CD14-positive monocyte (primary cell): ENCODE measurements at regions not wholly inside any gene's neighbourhood (a gene's known extent, or its start where the extent isn't known, plus 50 kb on each side); places are given as distances from the start of the nearest gene placed in this dataset.

Source experiments
- DNase-seq, 3 donors: peaks; one replicate each; pipeline ENCODE4 v3.0.0-alpha.2; 2011 to 2022
- H2AFZ ChIP-seq: 2 replicates; pipeline ENCODE4 v1.6.0; 2012; ENCODE audit warnings: mild to moderate bottlenecking, low read depth, low read length, inconsistent platforms; ENCODE audit not compliant: insufficient read depth, poor library complexity, severe bottlenecking
- H3K27ac ChIP-seq, 2 donors: 1 replicate in 1 of 2; 2 replicates in 1 of 2; pipeline ENCODE4 v1.5.1; 2012 to 2013; ENCODE audit warnings: low read length in 2 of 2, control low read depth in 1 of 2, inconsistent platforms in 1 of 2, low read depth in 1 of 2, mild to moderate bottlenecking in 1 of 2
- H3K27me3 ChIP-seq, 2 donors: one replicate each; pipeline versions ENCODE4 v1.6.0 to v1.6.1; 2011 to 2013; ENCODE audit warnings: low read length in 2 of 2; ENCODE audit not compliant: control insufficient read depth in 2 of 2, insufficient read depth in 2 of 2
- H3K36me3 ChIP-seq, 2 donors: replicated peaks in 1 of 2; 1 replicate in 1 of 2; 2 replicates in 1 of 2; pipeline versions ENCODE4 v1.5.1 to v1.6.1; 2012 to 2013; ENCODE audit warnings: low read length in 2 of 2, control low read depth in 1 of 2, inconsistent platforms in 1 of 2, mild to moderate bottlenecking in 1 of 2; ENCODE audit not compliant: insufficient read depth in 2 of 2, control insufficient read depth in 1 of 2
- H3K4me1 ChIP-seq, 2 donors: 1 replicate in 1 of 2; 2 replicates in 1 of 2; pipeline versions ENCODE4 v1.5.1 to v1.6.1; 2012 to 2013; ENCODE audit warnings: low read length in 2 of 2, control low read depth in 1 of 2, inconsistent platforms in 1 of 2, mild to moderate bottlenecking in 1 of 2, moderate library complexity in 1 of 2; ENCODE audit not compliant: insufficient read depth in 2 of 2, control insufficient read depth in 1 of 2
- H3K4me2 ChIP-seq: replicated peaks from 2 replicates; pipeline ENCODE3; 2012; ENCODE audit warnings: low read length, moderate library complexity, mild to moderate bottlenecking; ENCODE audit not compliant: poor library complexity, severe bottlenecking; ENCODE audit errors: extremely low read depth
- H3K4me3 ChIP-seq, 3 experiments: fragments of 200-600 bp in 1 of 3; sonication (generic) in 1 of 3; replicated peaks in 1 of 3; 1 replicate in 2 of 3; 2 replicates in 1 of 3; pipeline ENCODE4 v1.5.1; 2011 to 2013; ENCODE audit warnings: low read length in 3 of 3, mild to moderate bottlenecking in 3 of 3, control low read depth in 2 of 3, low read depth in 2 of 3, inconsistent platforms in 1 of 3, moderate library complexity in 1 of 3
- H3K79me2 ChIP-seq: 2 replicates; pipeline ENCODE4 v1.6.0; 2012; ENCODE audit warnings: mild to moderate bottlenecking, control low read depth, inconsistent platforms, low read length, moderate library complexity; ENCODE audit not compliant: insufficient read depth
- H3K9ac ChIP-seq: 2 replicates; pipeline ENCODE4 v1.6.0; 2017; ENCODE audit warnings: low read length, mild to moderate bottlenecking; ENCODE audit not compliant: insufficient read depth, poor library complexity, severe bottlenecking
- H3K9me3 ChIP-seq, 2 donors: replicated peaks in 1 of 2; 1 replicate in 1 of 2; 2 replicates in 1 of 2; pipeline versions ENCODE4 v1.5.1 to v1.6.1; 2012 to 2013; ENCODE audit warnings: low read length in 2 of 2, control low read depth in 1 of 2; ENCODE audit not compliant: control insufficient read depth in 1 of 2, insufficient read depth in 1 of 2
- H4K20me1 ChIP-seq: 2 replicates; pipeline ENCODE4 v1.6.0; 2012; ENCODE audit warnings: mild to moderate bottlenecking, low read length, control low read depth, moderate library complexity; ENCODE audit not compliant: insufficient read depth
- H3K27ac Mint-ChIP-seq, 7 donors: one replicate each; pipeline ENCODE4 v1.8.0; 2020; ENCODE audit warnings: mild to moderate bottlenecking in 7 of 7, mixed read lengths in 7 of 7, moderate library complexity in 6 of 7, inconsistent platforms in 2 of 7
- H3K27me3 Mint-ChIP-seq, 3 donors: one replicate each; pipeline ENCODE4 v1.8.0; 2021 to 2022; ENCODE audit warnings: low read depth in 3 of 3, mild to moderate bottlenecking in 3 of 3, mixed read lengths in 3 of 3, moderate library complexity in 3 of 3, inconsistent platforms in 1 of 3
- H3K36me3 Mint-ChIP-seq, 2 donors: one replicate each; pipeline ENCODE4 v1.8.0; 2020; ENCODE audit warnings: mixed read lengths in 2 of 2, inconsistent platforms in 1 of 2, mild to moderate bottlenecking in 1 of 2
- H3K4me1 Mint-ChIP-seq: one replicate; pipeline ENCODE4 v1.8.0; 2020; ENCODE audit warnings: mild to moderate bottlenecking, mixed read lengths
- H3K4me3 Mint-ChIP-seq, 2 donors: one replicate each; pipeline ENCODE4 v1.8.0; 2020; ENCODE audit warnings: mild to moderate bottlenecking in 2 of 2, mixed read lengths in 2 of 2, moderate library complexity in 1 of 2
- H3K9me3 Mint-ChIP-seq, 7 donors: one replicate each; pipeline ENCODE4 v1.8.0; 2020 to 2022; ENCODE audit warnings: mixed read lengths in 7 of 7, mild to moderate bottlenecking in 6 of 7, moderate library complexity in 6 of 7, inconsistent platforms in 2 of 7
- WGBS: methylation state at CpG from one replicate; pipeline ENCODE4 v1.1.5; 2013; ENCODE audit warnings: missing lambda C conversion rate; ENCODE audit not compliant: insufficient coverage; 5-methylcytosine and 5-hydroxymethylcytosine counted together
- intact Hi-C, 2 donors: fragments of 100-400 bp; cut with micrococcal nuclease; formaldehyde crosslinking; loops; one replicate each; pipeline versions ENCODE4 v1.15.0 to v1.15.1; 2023
- TF ChIP-seq, protein P1 (sequence below): fragments of 200-600 bp; IDR thresholded peaks from one replicate; pipeline ENCODE4 v1.8.0; 2022; ENCODE audit warnings: antibody characterized with exemption, mild to moderate bottlenecking

DNA sequence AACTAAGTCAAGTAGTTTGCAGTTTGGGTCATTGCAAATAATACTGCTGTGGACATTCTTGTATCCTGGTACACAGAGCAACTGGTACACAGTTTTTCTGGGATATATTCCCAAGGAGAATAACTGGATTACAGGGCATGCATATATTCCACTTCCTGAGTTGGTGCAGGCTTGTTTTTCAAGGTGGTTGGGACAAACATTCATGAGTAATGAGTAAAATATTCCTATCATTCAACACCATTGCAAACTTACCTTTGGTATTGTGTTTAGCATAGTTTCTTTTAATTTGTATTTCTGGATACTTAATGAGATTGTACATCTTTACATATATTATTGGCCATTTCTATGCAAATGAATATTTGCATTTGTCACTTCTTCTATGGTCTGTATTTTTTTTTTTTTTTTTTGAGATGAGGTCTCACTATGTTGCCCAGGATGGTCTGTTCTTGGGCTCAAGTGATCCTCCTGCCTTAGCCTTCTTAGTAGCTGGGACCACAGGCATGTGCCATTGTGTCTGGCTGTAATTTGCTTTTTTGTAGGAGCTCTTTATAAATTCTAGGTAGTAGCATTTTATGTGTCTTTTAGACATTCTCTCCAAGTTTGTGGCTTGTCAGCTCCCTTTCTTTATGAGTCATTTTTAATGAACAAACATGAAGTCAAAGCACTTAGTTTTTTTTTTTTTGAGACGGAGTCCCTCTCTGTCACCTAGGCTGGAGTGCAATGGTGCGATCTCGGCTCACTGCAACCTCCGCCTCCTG, 158.7 kb downstream of the SOX4 start:
- no peak overlapping the region for H3K4me2 ChIP-seq
- H3K4me3 Mint-ChIP-seq = no peak overlapping the region
- 100% methylated on average over 1 of the region's 4 CpGs for WGBS
- intact Hi-C loops = no loop called here
- no peaks in the 10 kb centered on the region for H3K27me3 Mint-ChIP-seq
- no peak for DNase-seq
- H3K4me1 ChIP-seq = no peaks in the 10 kb centered on the region
- no peaks in the 10 kb centered on the region for H3K9me3 ChIP-seq
- no peaks in the 10 kb centered on the region for H3K36me3 Mint-ChIP-seq
- no peak overlapping the region for H3K4me3 ChIP-seq
- H3K4me1 Mint-ChIP-seq = peaks cover 6% of the 10 kb centered on the region
- H3K9ac ChIP-seq = no peak overlapping the region
- H3K27ac ChIP-seq = no peak overlapping the region
- no peaks in the 10 kb centered on the region for H3K27me3 ChIP-seq
- no peaks in the 10 kb centered on the region for H3K9me3 Mint-ChIP-seq
- no peaks in the 10 kb centered on the region for H3K79me2 ChIP-seq
- H3K36me3 ChIP-seq = no peaks in the 10 kb centered on the region
- TF ChIP-seq, protein P1, sequence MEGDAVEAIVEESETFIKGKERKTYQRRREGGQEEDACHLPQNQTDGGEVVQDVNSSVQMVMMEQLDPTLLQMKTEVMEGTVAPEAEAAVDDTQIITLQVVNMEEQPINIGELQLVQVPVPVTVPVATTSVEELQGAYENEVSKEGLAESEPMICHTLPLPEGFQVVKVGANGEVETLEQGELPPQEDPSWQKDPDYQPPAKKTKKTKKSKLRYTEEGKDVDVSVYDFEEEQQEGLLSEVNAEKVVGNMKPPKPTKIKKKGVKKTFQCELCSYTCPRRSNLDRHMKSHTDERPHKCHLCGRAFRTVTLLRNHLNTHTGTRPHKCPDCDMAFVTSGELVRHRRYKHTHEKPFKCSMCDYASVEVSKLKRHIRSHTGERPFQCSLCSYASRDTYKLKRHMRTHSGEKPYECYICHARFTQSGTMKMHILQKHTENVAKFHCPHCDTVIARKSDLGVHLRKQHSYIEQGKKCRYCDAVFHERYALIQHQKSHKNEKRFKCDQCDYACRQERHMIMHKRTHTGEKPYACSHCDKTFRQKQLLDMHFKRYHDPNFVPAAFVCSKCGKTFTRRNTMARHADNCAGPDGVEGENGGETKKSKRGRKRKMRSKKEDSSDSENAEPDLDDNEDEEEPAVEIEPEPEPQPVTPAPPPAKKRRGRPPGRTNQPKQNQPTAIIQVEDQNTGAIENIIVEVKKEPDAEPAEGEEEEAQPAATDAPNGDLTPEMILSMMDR = no peak
- H4K20me1 ChIP-seq = no peaks in the 10 kb centered on the region
- H3K27ac Mint-ChIP-seq = peak overlapping the region in 2 of 7 donors; percentile 3 to 41
- H2AFZ ChIP-seq = no peak overlapping the region

DNA sequence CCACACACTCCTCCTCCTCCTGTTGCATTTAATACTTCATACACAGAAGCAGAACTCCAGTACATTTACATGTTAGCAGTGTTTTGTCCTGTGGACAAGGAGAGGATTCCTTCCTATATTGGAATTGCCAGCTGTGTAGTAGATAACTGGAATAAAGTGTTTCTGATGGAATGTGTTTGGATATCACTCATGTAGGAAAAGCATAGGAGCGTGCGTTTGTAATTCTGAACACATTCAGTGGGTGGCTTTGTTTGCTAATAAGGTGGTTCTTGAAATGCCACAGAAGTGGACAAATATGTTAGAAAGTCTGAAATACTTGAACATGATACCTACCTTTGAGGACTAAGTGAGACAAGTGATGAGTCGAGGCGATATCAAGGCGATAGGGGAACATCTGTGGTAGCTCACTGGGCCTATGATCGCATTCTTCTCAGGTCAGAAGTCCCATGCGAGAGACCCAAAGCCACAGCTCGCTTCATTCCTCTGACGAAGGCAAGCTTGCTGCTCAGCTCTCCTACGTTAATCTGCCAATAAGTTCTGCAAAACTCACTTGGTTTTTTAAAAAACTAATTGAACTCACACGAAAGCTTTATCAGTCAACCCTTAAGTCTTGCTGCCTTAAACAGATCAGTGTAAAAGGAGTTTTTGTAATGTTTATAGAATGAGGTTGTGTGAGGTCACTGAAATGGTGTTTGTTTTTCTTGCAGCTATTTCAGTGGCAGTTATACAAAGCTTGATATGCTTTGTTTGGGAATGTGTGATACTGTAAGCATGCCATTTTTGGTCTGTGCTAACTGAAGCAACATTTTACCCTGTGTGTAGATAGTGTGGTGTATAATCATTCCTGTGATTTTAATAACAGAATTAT, 159.9 kb downstream of the SOX4 start:
- WGBS = 81% methylated on average over 9 of the region's 11 CpGs
- H3K27ac Mint-ChIP-seq = no peak overlapping the region
- peaks cover 0 to 2% (median 2%) of the 10 kb centered on the region in 3 donors for H3K27me3 Mint-ChIP-seq
- H3K4me3 Mint-ChIP-seq = no peak overlapping the region
- H3K36me3 Mint-ChIP-seq = no peaks in the 10 kb centered on the region
- Histone ChIP-seq H3K79me2 (no peaks in the 10 kb centered on the region), H4K20me1 (no peaks in the 10 kb centered on the region), H3K4me1 (no peaks in the 10 kb centered on the region), H3K4me2 (no peak overlapping the region), H3K9me3 (no peaks in the 10 kb centered on the region), H3K27me3 (no peaks in the 10 kb centered on the region), H3K27ac (no peak overlapping the region), H3K36me3 (no peaks in the 10 kb centered on the region), H3K4me3 (no peak overlapping the region), H2AFZ (no peak overlapping the region), H3K9ac (no peak overlapping the region)
- intact Hi-C loops = no loop called here
- peaks cover 6% of the 10 kb centered on the region for H3K4me1 Mint-ChIP-seq
- peaks cover 0 to 5% (median 2%) of the 10 kb centered on the region in 7 donors for H3K9me3 Mint-ChIP-seq
- no peak for DNase-seq
- TF ChIP-seq, protein P1 = no peak
